ENCODE measurements at regions not wholly inside any gene's neighbourhood (a gene's known extent, or its start where the extent isn't known, plus 50 kb on each side); places are given as distances from the start of the nearest gene placed in this dataset.

GRCh38 chr21:16086936-16087335 is 357.2 kb downstream of the USP25 start:
- Histone ChIP-seq H3K27ac (peak overlapping the region; percentile 46 to 61), H3K36me3 (no peaks in the 10 kb centered on the region), H3K27me3 (replicated peaks; ENCODE audit: insufficient read depth) (no peaks in the 10 kb centered on the region), H3K4me1 (replicated peaks) (no peaks in the 10 kb centered on the region), H3K9me3 (no peaks in the 10 kb centered on the region), H3K4me3 (no peak overlapping the region)
- WGBS, result 38% methylated on average over 2 of the region's 2 CpGs
- TF ChIP-seq CTCF (IDR thresholded peaks at IDR 0.05), result no peak
- DNase-seq (ENCODE audit: low spot score), result no peak
- intact Hi-C loops (cut with DNase I), result loop anchor here (5.0 kb wide), 1 partner anchor 105 kb away; no protein-coding TSS in a partner anchor

GRCh38 chr21:16087523-16087922 is 357.7 kb downstream of the USP25 start:
- intact Hi-C loops (cut with DNase I), result loop anchor here (5.0 kb wide), 1 partner anchor 105 kb away; no protein-coding TSS in a partner anchor
- TF ChIP-seq CTCF (IDR thresholded peaks at IDR 0.05), result no peak
- no peak for TF ChIP-seq POLR2AphosphoS5 (IDR thresholded peaks at IDR 0.05)
- TF ChIP-seq POLR2A (IDR thresholded peaks at IDR 0.05), result no peak
- no peaks in the 10 kb centered on the region for H3K36me3 ChIP-seq
- WGBS, result 80% methylated on average over 1 of the region's 1 CpG
- H3K27ac ChIP-seq, result peak overlapping the region; percentile 46 to 61
- no peak for DNase-seq (ENCODE audit: low spot score)
- no peaks in the 10 kb centered on the region for H3K27me3 ChIP-seq (replicated peaks; ENCODE audit: insufficient read depth)
- H3K4me1 ChIP-seq (replicated peaks), result no peaks in the 10 kb centered on the region
- H3K9me3 ChIP-seq, result no peaks in the 10 kb centered on the region
- H3K4me3 ChIP-seq, result no peak overlapping the region

- Histone ChIP-seq H3K4me1 (replicated peaks) (no peaks in the 10 kb centered on the region), H3K9me3 (no peaks in the 10 kb centered on the region), H3K36me3 (no peaks in the 10 kb centered on the region), H3K27me3 (replicated peaks; ENCODE audit: insufficient read depth) (no peaks in the 10 kb centered on the region), H3K27ac (peak overlapping the region in 1 of 2 donors; percentile 61), H3K4me3 (no peak overlapping the region)
- TF ChIP-seq CTCF (IDR thresholded peaks at IDR 0.05) (no peak), POLR2AphosphoS5 (IDR thresholded peaks at IDR 0.05) (no peak), POLR2A (IDR thresholded peaks at IDR 0.05) (no peak)
- no peak for DNase-seq (ENCODE audit: low spot score)
- WGBS, result 61% methylated on average over 1 of the region's 1 CpG
- intact Hi-C loops (cut with DNase I), result loop anchor here (5.0 kb wide), 1 partner anchor 104 kb away; no protein-coding TSS in a partner anchor
Measured at GRCh38 chr21:16088056-16088455, 358.3 kb downstream of the USP25 start.

GRCh38 chr21:16095005-16095404 is 365.2 kb downstream of the USP25 start:
- TF ChIP-seq POLR2A (IDR thresholded peaks at IDR 0.05), result no peak
- no peak for TF ChIP-seq POLR2AphosphoS5 (IDR thresholded peaks at IDR 0.05)
- TF ChIP-seq CTCF (IDR thresholded peaks at IDR 0.05), result no peak
- no peaks in the 10 kb centered on the region for H3K36me3 ChIP-seq
- no peaks in the 10 kb centered on the region for H3K27me3 ChIP-seq (replicated peaks; ENCODE audit: insufficient read depth)
- peak overlapping the region in 1 of 2 donors; percentile 5 for H3K27ac ChIP-seq
- no peaks in the 10 kb centered on the region for H3K9me3 ChIP-seq
- no peak overlapping the region for H3K4me3 ChIP-seq
- DNase-seq (ENCODE audit: low spot score), result no peak
- intact Hi-C loops (cut with DNase I), result no loop called here
- no peaks in the 10 kb centered on the region for H3K4me1 ChIP-seq (replicated peaks)
- 52% methylated on average over 3 of the region's 3 CpGs for WGBS

GRCh38 chr21:16096988-16097387 is 367.2 kb downstream of the USP25 start:
- Histone ChIP-seq H3K27ac (no peak overlapping the region), H3K4me3 (no peak overlapping the region), H3K9me3 (no peaks in the 10 kb centered on the region), H3K4me1 (replicated peaks) (no peaks in the 10 kb centered on the region), H3K36me3 (no peaks in the 10 kb centered on the region), H3K27me3 (replicated peaks; ENCODE audit: insufficient read depth) (no peaks in the 10 kb centered on the region)
- WGBS, result 95% methylated on average over 3 of the region's 3 CpGs
- intact Hi-C loops (cut with DNase I), result no loop called here
- TF ChIP-seq POLR2AphosphoS5 (IDR thresholded peaks at IDR 0.05) (no peak), CTCF (IDR thresholded peaks at IDR 0.05) (no peak), POLR2A (IDR thresholded peaks at IDR 0.05) (no peak)
- DNase-seq (ENCODE audit: low spot score), result no peak

All from prostate gland (tissue), 2 donors.